HG03139 (cell line): ENCODE measurements at regions not wholly inside any gene's neighbourhood (a gene's known extent, or its start where the extent isn't known, plus 50 kb on each side); places are given as distances from the start of the nearest gene placed in this dataset.

Source experiments
- ATAC-seq: cut with Tn5 transposase; IDR thresholded peaks from one replicate; pipeline ENCODE4 v1.9.1; 2021; ENCODE audit not compliant: unreplicated experiment

- no peak for ATAC-seq
Observed at GRCh38 chr3:13174011-13174802, 101.0 kb upstream of the IQSEC1 start.

GRCh38 chr3:13173186-13173585 lies 100.0 kb upstream of the IQSEC1 start:
- no peak for ATAC-seq

GRCh38 chr3:13172644-13173013 lies 99.4 kb upstream of the IQSEC1 start:
- no peak for ATAC-seq

- ATAC-seq, result no peak
Observed at GRCh38 chr3:13171704-13172643, 98.7 kb upstream of the IQSEC1 start.

GRCh38 chr3:13170317-13170716 lies 97.1 kb upstream of the IQSEC1 start:
- ATAC-seq, result no peak

GRCh38 chr3:13168391-13168790 lies 95.2 kb upstream of the IQSEC1 start:
- no peak for ATAC-seq

GRCh38 chr3:13167829-13168228 lies 94.6 kb upstream of the IQSEC1 start:
- no peak for ATAC-seq

- ATAC-seq, result no peak
Observed at GRCh38 chr3:13167064-13167743, 94.0 kb upstream of the IQSEC1 start.

- ATAC-seq, result no peak
Observed at GRCh38 chr3:13166243-13167063, 93.2 kb upstream of the IQSEC1 start.

GRCh38 chr3:13165576-13165975 lies 92.3 kb upstream of the IQSEC1 start:
- ATAC-seq, result no peak

GRCh38 chr3:13164893-13165492 lies 91.8 kb upstream of the IQSEC1 start:
- ATAC-seq, result no peak

GRCh38 chr3:13163848-13164382 lies 90.7 kb upstream of the IQSEC1 start:
- no peak for ATAC-seq

- no peak for ATAC-seq
Observed at GRCh38 chr3:13162549-13163320, 89.5 kb upstream of the IQSEC1 start.

GRCh38 chr3:13161771-13162535 lies 88.7 kb upstream of the IQSEC1 start:
- ATAC-seq, result no peak

GRCh38 chr3:13161021-13161759 lies 88.0 kb upstream of the IQSEC1 start:
- ATAC-seq, result no peak

GRCh38 chr3:13160619-13161018 lies 87.4 kb upstream of the IQSEC1 start:
- ATAC-seq, result no peak

- no peak for ATAC-seq
Observed at GRCh38 chr3:13159890-13160289, 86.7 kb upstream of the IQSEC1 start.

GRCh38 chr3:13158871-13159270 lies 85.6 kb upstream of the IQSEC1 start:
- ATAC-seq, result no peak
